NT2/D1 (cell line): ENCODE measurements at regions not wholly inside any gene's neighbourhood (a gene's known extent, or its start where the extent isn't known, plus 50 kb on each side); places are given as distances from the start of the nearest gene placed in this dataset.
"Not testable (repeated sequence)": the region's sequence is repeated elsewhere in the genome, so short reads cannot be mapped to it uniquely, and the experiment has no call there.

ENCODE experiments used
- DNase-seq: peaks from one replicate; pipeline ENCODE4 v3.0.0-alpha.2; 2011; ENCODE audit warnings: low read depth, low spot score
- H3K27me3 ChIP-seq: 2 replicates; pipeline ENCODE4 v1.6.0; 2011; ENCODE audit warnings: mild to moderate bottlenecking; ENCODE audit not compliant: insufficient read length, insufficient read depth
- H3K36me3 ChIP-seq: 2 replicates; pipeline ENCODE4 v1.6.1; 2011; ENCODE audit warnings: mild to moderate bottlenecking, low read length, mixed read lengths; ENCODE audit not compliant: insufficient read depth, insufficient read length
- H3K4me1 ChIP-seq: 2 replicates; pipeline ENCODE4 v1.5.1; 2011; ENCODE audit not compliant: insufficient read depth, insufficient read length
- H3K4me3 ChIP-seq: 2 replicates; pipeline ENCODE4 v1.5.1; 2011; ENCODE audit warnings: low read depth; ENCODE audit not compliant: insufficient read length
- H3K9ac ChIP-seq: 2 replicates; pipeline ENCODE4 v1.6.0; 2011; ENCODE audit warnings: low read depth; ENCODE audit not compliant: insufficient read length
- H3K9me3 ChIP-seq: 2 replicates; pipeline ENCODE4 v1.5.1; 2011; ENCODE audit warnings: mild to moderate bottlenecking, low read length; ENCODE audit not compliant: insufficient read depth
- SUZ12 ChIP-seq: IDR thresholded peaks from 2 replicates; pipeline ENCODE4 v1.6.1; 2011; ENCODE audit not compliant: insufficient read length, insufficient read depth; ENCODE audit errors: extremely low read depth
- YY1 ChIP-seq: IDR thresholded peaks from 2 replicates; pipeline ENCODE4 v1.6.1; 2011; ENCODE audit not compliant: insufficient read length, insufficient read depth
- ZNF274 ChIP-seq: IDR thresholded peaks from 2 replicates; pipeline ENCODE4 v1.6.1; 2011; ENCODE audit warnings: mild to moderate bottlenecking, low read depth, low read length

DNA sequence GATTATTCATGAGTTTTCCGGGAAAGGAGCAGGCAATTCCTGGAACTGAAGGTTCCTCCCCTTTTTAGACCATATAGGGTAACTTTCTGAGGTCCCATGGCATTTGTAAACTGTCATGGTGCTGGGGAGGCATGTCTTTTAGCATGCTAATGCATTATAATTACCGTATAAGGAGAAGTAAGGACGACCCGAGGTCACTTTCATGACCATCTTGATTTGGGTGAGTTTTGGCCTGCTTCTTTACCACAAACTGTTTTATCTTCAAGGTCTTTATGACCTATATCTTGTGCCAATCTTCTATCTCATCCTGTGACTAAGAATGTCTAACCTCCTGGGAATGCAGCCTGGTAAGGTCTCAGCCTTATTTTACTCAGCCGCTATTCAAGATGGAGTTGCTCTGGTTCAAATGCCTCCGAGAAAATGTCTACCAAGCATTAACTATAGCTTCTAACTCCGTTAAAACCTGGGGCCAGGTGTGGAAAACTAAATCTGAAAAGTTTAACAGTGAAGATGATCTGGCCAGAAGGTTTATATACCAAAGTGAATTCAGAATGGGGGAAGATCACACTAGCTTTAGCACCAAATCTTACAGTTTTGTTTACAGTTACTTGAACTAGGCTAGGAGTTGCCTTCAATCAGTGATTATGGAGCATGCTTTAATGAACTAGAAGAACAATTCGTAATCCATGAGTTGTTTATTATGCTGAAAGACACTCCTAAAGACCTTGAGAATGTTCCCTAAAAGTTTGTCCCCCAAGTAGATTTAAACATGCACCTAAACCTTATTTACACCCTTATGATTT lies 80.0 kb upstream of the TOP1 start:
- DNase-seq = no peak

DNA sequence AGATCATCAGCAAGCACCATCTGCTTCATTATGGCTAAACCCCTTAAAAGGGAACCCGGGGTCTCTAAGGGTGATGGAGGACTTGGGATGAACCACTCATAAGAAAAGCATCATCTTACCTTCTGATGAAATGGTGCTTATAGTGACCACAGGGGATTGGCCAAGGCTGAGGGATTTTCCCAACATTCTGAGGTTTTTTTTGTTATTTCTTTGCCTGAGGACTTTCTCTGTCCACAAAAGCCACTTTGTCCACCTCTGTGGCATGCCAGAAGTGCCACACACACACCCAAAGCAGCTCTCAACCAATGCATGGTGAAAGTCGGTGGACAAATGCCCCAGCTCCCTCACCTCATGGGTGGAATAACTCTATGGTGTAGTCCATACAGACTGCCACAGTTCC lies 79.3 kb upstream of the TOP1 start:
- no peaks in the 10 kb centered on the region for H3K27me3 ChIP-seq
- no peaks in the 10 kb centered on the region for H3K36me3 ChIP-seq
- no peak overlapping the region for H3K9ac ChIP-seq
- peaks cover 7% of the 10 kb centered on the region; the same call in 1 of the 2 replicates for H3K9me3 ChIP-seq
- peaks cover 13% of the 10 kb centered on the region for H3K4me1 ChIP-seq
- TF ChIP-seq ZNF274 = no peak
- no peak for TF ChIP-seq YY1
- no peak for TF ChIP-seq SUZ12
- no peak overlapping the region for H3K4me3 ChIP-seq
- DNase-seq = no peak

More for the DNA sequence above, 80.0 kb upstream of the TOP1 start:
- no peak overlapping the region for H3K4me3 ChIP-seq
- H3K9ac ChIP-seq = no peak overlapping the region
- H3K9me3 ChIP-seq = peaks cover under 1% of the 10 kb centered on the region; the same call in 1 of the 2 replicates
- no peaks in the 10 kb centered on the region for H3K36me3 ChIP-seq
- H3K27me3 ChIP-seq = no peaks in the 10 kb centered on the region
- peaks cover 16% of the 10 kb centered on the region for H3K4me1 ChIP-seq
- TF ChIP-seq ZNF274 = no peak
- no peak for TF ChIP-seq SUZ12
- no peak for TF ChIP-seq YY1

DNA sequence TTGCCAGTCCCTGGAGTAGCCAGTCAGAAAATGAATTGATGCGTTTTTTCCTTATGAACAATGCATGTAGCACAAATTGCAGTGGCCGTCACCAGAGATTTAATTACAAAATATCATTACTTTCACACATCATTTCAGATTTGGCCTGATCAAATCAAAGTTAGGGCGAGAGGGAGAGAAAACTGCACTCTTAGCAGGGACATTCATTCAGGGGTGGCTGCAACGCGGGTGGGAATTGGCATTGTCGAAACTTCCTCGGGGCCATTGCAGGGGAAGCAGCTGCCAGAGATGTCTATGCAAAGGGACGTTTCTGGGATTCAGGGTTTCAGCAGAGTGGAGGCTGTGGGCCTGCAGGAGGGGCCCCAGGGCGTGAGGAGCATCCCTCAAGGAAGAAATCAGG lies 76.5 kb upstream of the TOP1 start:
- Histone ChIP-seq H3K9me3 (peaks cover 11% of the 10 kb centered on the region; the same call in 1 of the 2 replicates), H3K36me3 (no peaks in the 10 kb centered on the region), H3K4me1 (peaks cover 6% of the 10 kb centered on the region), H3K4me3 (no peak overlapping the region), H3K27me3 (no peaks in the 10 kb centered on the region), H3K9ac (no peak overlapping the region)
- no peak for DNase-seq
- TF ChIP-seq ZNF274 (no peak), YY1 (no peak), SUZ12 (no peak)

DNA sequence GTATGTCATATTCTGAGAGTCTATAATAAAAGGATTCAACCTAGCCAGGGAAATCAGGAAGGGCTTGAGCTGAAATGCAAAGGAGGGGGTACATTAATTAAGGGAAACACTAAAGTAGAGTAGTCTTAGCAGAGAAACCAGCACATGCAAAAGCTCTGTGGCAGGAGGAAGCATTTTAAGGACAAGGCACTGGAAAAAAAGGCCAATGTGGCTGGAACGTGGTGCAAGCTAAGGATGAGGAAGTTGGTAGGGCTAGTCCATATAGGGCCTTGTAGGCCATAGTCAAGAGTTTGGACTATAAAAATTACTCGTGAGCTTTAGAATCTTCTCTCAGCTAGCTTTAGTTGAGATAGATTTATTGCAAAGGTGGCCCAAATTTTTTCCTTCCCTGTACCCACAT lies 75.2 kb upstream of the TOP1 start:
- H3K9me3 ChIP-seq = peaks cover 11% of the 10 kb centered on the region; the same call in 1 of the 2 replicates
- no peak for TF ChIP-seq ZNF274
- no peak for TF ChIP-seq YY1
- no peak for TF ChIP-seq SUZ12
- no peaks in the 10 kb centered on the region for H3K36me3 ChIP-seq
- H3K4me3 ChIP-seq = no peak overlapping the region
- no peaks in the 10 kb centered on the region for H3K27me3 ChIP-seq
- DNase-seq = no peak
- H3K9ac ChIP-seq = no peak overlapping the region
- H3K4me1 ChIP-seq = peaks cover 6% of the 10 kb centered on the region

DNA sequence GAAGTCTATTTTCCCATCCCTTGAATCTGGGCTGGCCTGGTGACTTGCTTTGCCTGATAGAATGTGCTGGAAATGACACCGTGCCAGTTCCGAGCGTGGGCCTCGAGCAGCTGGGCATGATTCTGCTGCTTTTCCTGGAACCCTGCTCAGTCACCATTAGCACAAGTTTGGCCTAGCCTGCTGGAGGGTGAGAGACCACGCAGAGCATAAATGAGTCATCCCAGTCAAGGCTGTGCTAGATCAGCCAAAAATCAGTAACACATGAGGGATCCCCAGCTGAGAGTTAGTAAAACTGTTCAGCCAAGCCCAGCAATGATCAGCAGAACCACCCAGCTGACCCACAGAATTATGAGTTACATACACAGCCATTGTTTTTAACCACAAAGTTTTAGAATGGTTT lies 74.8 kb upstream of the TOP1 start:
- H3K36me3 ChIP-seq = no peaks in the 10 kb centered on the region
- no peaks in the 10 kb centered on the region for H3K27me3 ChIP-seq

DNA sequence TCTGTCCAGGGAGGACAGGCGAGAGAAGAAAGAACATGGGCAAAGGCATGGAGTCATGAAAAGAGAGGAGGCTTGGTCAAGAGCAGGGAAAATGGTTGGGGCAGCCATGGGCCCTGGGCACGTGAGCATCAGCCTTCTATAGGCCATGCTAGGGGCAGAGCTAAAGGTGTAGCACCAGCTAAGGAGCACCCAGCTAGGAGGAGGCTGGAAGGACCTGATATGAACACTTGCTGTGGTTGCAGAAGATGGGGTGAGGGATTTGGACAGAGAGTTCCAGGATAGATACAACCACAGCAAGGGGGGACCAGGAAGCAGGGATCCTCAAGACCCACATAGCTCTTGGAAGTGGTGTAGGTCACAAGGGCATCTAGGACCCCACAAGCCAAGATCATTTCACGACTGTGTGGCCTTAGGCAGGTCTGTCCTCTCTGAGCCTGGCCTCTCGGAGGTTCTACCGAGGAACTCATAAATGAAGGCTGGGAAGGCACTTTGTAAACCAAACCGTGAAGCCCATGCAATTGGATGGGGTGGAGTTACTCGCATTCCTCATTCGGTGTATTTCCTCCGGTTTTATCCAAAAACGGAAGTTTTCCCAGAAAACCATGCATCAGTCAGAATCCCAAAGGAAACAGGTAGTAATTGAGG lies 74.0 kb upstream of the TOP1 start:
- H3K9ac ChIP-seq = no peak overlapping the region
- H3K4me3 ChIP-seq = no peak overlapping the region
- no peaks in the 10 kb centered on the region for H3K36me3 ChIP-seq
- H3K27me3 ChIP-seq = no peaks in the 10 kb centered on the region
- DNase-seq = no peak
- peaks cover 6% of the 10 kb centered on the region for H3K4me1 ChIP-seq
- H3K9me3 ChIP-seq = peaks cover 11% of the 10 kb centered on the region; the same call in 1 of the 2 replicates
- TF ChIP-seq YY1 (no peak), SUZ12 (no peak), ZNF274 (no peak)

More for the DNA sequence above, 74.8 kb upstream of the TOP1 start:
- Histone ChIP-seq H3K9me3 (peaks cover 11% of the 10 kb centered on the region; the same call in 1 of the 2 replicates), H3K4me1 (peaks cover 6% of the 10 kb centered on the region), H3K9ac (no peak overlapping the region), H3K4me3 (no peak overlapping the region)
- TF ChIP-seq YY1 (no peak), ZNF274 (no peak), SUZ12 (no peak)
- no peak for DNase-seq

DNA sequence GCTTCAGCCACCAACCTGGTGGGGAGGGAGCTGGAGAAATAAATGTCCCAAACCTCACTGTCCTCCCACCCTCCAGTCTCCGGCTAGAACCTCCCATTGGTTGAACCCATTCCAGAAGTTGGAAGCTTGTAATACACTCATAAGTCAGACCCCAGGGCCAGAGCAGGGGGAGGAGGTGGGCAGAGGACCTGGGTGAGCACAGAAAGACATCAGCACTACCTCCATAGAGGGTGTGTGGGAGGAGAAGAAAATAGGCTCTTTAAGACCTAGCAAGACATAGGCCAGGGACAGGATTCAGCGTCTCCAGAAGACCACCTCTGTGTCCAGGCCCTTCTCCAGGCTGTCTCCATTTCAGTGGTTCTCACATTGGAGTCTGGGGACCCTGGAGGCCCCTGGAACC lies 73.3 kb upstream of the TOP1 start:
- DNase-seq = no peak
- peaks cover 6% of the 10 kb centered on the region for H3K4me1 ChIP-seq
- no peak overlapping the region for H3K9ac ChIP-seq
- H3K9me3 ChIP-seq = peaks cover 11% of the 10 kb centered on the region; the same call in 1 of the 2 replicates
- H3K4me3 ChIP-seq = no peak overlapping the region
- H3K27me3 ChIP-seq = no peaks in the 10 kb centered on the region
- no peaks in the 10 kb centered on the region for H3K36me3 ChIP-seq
- TF ChIP-seq SUZ12 (no peak), ZNF274 (no peak), YY1 (no peak)

DNA sequence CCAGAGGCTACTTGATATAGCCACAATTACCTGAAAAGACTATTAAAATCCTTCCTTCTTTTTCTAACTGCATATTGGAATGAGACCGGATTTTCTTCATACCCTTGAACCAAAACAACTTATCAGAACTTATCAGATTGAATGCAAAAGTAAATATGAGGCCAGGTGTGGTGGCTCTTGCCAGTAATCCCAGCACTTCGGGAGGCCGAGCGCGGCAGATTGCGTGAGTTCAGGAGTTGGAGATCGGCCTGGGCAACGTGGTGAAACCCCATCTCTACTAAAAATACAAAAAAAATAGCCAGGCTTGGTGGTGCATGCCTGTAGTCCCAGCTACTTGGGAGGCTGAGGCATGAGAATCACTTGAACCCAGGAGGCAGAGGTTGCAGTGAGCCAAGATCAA lies 72.8 kb upstream of the TOP1 start:
- H3K36me3 ChIP-seq, H3K4me1 ChIP-seq, H3K9ac ChIP-seq, H3K4me3 ChIP-seq, H3K27me3 ChIP-seq, DNase-seq: not testable (repeated sequence)
- H3K9me3 ChIP-seq = peaks cover 11% of the 10 kb centered on the region; the same call in 1 of the 2 replicates
